ENCODE measurements at regions not wholly inside any gene's neighbourhood (a gene's known extent, or its start where the extent isn't known, plus 50 kb on each side); places are given as distances from the start of the nearest gene placed in this dataset.

DNA sequence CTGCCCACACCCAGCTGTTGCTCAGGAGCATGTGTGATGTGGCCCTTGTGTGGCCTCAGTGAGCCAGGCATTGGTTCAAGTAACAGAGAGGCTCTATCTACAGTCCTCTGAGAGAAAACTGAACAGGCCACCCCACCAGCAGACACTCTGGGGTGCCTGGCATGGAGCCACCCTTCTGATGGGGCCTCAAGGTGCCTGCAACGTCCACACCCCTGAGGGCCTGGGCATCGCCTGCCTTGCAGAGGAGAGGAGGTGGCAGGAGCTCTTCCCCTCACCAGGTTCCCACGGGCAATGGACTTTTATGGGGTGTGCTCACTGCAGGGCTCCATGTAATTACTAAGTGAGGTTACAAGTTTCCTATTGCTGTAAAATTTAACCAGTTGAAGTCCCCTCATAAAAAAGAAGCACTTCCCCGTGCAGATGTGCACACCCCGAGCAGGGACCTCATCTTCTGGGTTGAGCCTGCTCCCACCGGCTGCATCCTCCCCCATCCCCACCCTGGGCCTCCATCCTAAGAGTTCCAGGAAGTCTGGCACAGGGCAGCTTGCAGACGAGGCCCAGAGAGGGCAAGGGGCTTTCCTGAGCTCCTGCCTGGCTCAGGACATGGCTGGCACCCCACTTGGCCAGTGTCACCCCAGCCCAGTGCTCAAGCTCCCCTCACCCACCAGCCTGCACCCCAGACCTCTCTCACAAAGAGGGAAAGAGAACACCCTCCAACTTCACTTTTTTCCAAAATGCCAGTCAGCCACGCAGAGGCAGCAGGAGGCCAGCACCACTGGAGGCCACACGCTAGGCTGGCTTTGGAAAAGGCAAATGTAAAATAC lies 270.4 kb upstream of the RTL1 start:
- H3K9me3 ChIP-seq (replicated peaks): peaks cover 7% of the 10 kb centered on the region
- no peaks in the 10 kb centered on the region for H3K36me3 ChIP-seq
- H3K27me3 ChIP-seq (ENCODE audit: low read depth): peaks cover 25% of the 10 kb centered on the region
- H3K4me3 ChIP-seq: no peak overlapping the region
- no peak overlapping the region for H3K27ac ChIP-seq (replicated peaks)
- no peak for TF ChIP-seq CTCF (IDR thresholded peaks at IDR 0.05; ENCODE audit: borderline replicate concordance)
- no peak for DNase-seq
- intact Hi-C loops (cut with micrococcal nuclease): no loop called here
- no peaks in the 10 kb centered on the region for H3K4me1 ChIP-seq

DNA sequence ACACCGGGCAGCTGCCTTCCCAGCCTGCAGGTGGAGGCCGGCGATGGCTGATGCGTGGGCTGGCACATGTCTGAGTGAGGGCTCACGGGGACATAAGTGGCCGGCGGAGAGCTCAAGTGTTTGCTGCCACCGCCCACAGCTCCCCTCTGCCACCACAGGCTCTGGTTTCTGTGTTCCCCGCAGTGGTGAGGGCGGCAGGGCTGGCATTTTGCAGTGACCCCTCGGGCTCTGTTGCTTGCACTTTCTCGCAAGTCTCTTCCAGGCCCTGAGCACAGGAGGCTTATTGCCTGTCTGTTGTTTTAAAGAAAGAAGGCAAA lies 271.0 kb upstream of the RTL1 start:
- Histone ChIP-seq H3K4me3 (no peak overlapping the region), H3K27ac (replicated peaks) (no peak overlapping the region), H3K27me3 (ENCODE audit: low read depth) (peaks cover 29% of the 10 kb centered on the region), H3K36me3 (no peaks in the 10 kb centered on the region), H3K9me3 (replicated peaks) (peaks cover 7% of the 10 kb centered on the region), H3K4me1 (no peaks in the 10 kb centered on the region)
- intact Hi-C loops (cut with micrococcal nuclease): no loop called here
- DNase-seq: no peak
- no peak for TF ChIP-seq CTCF (IDR thresholded peaks at IDR 0.05; ENCODE audit: borderline replicate concordance)

- Histone ChIP-seq H3K4me1 (no peaks in the 10 kb centered on the region), H3K27me3 (ENCODE audit: low read depth) (peaks cover 35% of the 10 kb centered on the region), H3K27ac (replicated peaks) (no peak overlapping the region), H3K36me3 (no peaks in the 10 kb centered on the region), H3K9me3 (replicated peaks) (peaks cover 13% of the 10 kb centered on the region), H3K4me3 (no peak overlapping the region)
- DNase-seq: no peak
- no peak for TF ChIP-seq CTCF (IDR thresholded peaks at IDR 0.05; ENCODE audit: borderline replicate concordance)
- intact Hi-C loops (cut with micrococcal nuclease): no loop called here
Measured at GRCh38 chr14:101174980-101175606, 271.6 kb upstream of the RTL1 start.

DNA sequence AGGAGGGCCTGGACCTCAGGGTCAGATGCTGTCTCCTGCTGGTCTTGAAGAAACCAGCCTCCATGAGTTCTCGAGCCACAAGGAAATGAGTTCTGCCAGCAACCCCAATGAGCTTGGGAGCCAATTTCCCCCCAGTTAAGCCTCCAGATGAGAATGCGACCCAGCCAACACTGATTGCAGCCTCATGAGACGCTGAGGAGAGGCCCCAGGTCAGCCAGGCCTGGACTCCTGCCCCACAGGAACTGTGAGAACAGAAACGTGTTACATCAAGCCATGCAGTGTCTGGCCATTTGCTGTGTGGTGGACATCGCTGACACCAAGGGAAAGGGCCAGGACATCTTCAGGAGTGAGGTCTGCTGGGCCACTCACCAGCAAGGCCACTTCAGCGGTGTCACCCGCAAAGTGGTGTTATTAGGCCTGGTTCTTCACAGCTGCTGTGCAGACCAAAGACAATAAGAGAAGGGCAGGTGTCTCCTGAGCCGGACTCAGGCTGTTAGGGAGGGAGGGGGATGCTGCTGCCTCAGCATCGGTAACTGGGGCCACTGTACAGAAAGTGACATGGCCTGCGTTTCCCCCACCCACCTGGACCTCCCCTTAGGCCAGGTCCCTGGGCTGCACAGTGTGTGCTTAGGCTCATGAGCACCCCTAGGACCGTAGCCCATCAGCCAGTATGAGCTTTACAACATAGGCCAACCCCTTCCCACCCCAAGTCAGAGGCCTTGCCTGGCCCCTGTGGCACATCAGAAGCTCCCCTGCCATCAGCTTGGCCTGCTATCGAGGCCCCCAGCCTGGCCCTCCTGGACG lies 272.4 kb upstream of the RTL1 start:
- intact Hi-C loops (cut with micrococcal nuclease): no loop called here
- H3K27me3 ChIP-seq (ENCODE audit: low read depth): peaks cover 41% of the 10 kb centered on the region
- H3K9me3 ChIP-seq (replicated peaks): peaks cover 21% of the 10 kb centered on the region
- no peak overlapping the region for H3K4me3 ChIP-seq
- H3K27ac ChIP-seq (replicated peaks): no peak overlapping the region
- no peak for TF ChIP-seq CTCF (IDR thresholded peaks at IDR 0.05; ENCODE audit: borderline replicate concordance)
- DNase-seq: no peak
- H3K4me1 ChIP-seq: no peaks in the 10 kb centered on the region
- H3K36me3 ChIP-seq: no peaks in the 10 kb centered on the region

DNA sequence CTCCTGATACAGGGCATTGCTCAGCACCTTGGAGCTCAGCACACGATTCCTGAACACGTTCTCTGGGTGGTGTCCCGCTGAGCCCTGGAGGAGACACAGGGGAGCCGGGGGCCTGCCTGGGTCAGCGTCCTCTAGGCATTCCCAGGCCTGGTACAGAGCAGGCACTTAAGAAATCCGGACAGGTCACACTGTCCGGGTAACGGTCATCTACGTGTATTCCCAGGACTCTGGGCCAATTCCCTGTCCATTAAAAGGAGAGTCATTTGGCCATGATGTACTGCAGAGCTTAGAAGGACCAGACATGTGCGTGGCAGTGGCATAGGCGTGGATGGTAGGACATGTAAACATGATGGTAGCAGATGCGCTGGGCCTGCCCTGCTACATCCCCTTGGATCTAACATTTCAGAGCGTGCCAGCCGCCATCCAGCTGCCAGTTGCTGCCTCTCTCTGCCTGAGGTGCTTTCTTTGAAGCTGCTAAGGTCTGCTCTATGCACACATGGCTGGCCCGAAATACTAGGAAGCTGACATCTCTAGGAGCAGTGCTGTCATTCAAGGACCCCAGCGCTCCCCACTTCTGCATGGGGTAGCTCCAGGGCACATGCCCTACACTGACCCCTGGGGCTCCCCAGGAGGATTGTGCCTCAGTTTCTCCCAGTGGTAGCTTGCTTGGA lies 273.1 kb upstream of the RTL1 start:
- Histone ChIP-seq H3K9me3 (replicated peaks) (peaks cover 25% of the 10 kb centered on the region), H3K27ac (replicated peaks) (no peak overlapping the region), H3K4me1 (no peaks in the 10 kb centered on the region), H3K4me3 (no peak overlapping the region), H3K27me3 (ENCODE audit: low read depth) (peaks cover 44% of the 10 kb centered on the region), H3K36me3 (no peaks in the 10 kb centered on the region)
- no peak for DNase-seq
- TF ChIP-seq CTCF (IDR thresholded peaks at IDR 0.05; ENCODE audit: borderline replicate concordance): no peak
- intact Hi-C loops (cut with micrococcal nuclease): no loop called here
